HL-60 (cell line): ENCODE measurements at regions not wholly inside any gene's neighbourhood (a gene's known extent, or its start where the extent isn't known, plus 50 kb on each side); places are given as distances from the start of the nearest gene placed in this dataset.
"Not testable (repeated sequence)": the region's sequence is repeated elsewhere in the genome, so short reads cannot be mapped to it uniquely, and the experiment has no call there.

Source experiments
- DNase-seq, 2 experiments: peaks; one replicate each; pipeline ENCODE4 v3.0.0-alpha.2; 2010 to 2020; ENCODE audit warnings: low read depth in 1 of 2, low spot score in 1 of 2
- H3K27ac ChIP-seq: fragments of 250-450 bp; sonication (Bioruptor Pico); replicated peaks from 2 replicates; pipeline ENCODE4 v1.5.1; 2020; ENCODE audit warnings: mild to moderate bottlenecking, moderate library complexity
- H3K27me3 ChIP-seq: fragments of 250-450 bp; sonication (Bioruptor Pico); 2 replicates; pipeline ENCODE4 v1.5.1; 2021; ENCODE audit warnings: mild to moderate bottlenecking, moderate library complexity; ENCODE audit not compliant: insufficient read depth, poor library complexity, severe bottlenecking
- H3K4me3 ChIP-seq: replicated peaks from 2 replicates; pipeline ENCODE4 v1.5.1; 2011; ENCODE audit warnings: mild to moderate bottlenecking, control low read depth, low read length; ENCODE audit not compliant: insufficient read depth
- GABPA ChIP-seq: IDR thresholded peaks from 2 replicates; pipeline ENCODE4 v1.6.1; 2012; ENCODE audit warnings: low read depth
- POLR2AphosphoS5 ChIP-seq: IDR thresholded peaks from 2 replicates; pipeline ENCODE4 v1.6.1; 2012; ENCODE audit warnings: low read depth
- REST ChIP-seq: IDR thresholded peaks from 2 replicates; pipeline ENCODE4 v1.6.1; 2012; ENCODE audit warnings: low read depth; ENCODE audit not compliant: insufficient replicate concordance
- SPI1 ChIP-seq: IDR thresholded peaks from 2 replicates; pipeline ENCODE4 v1.6.1; 2012; ENCODE audit warnings: low read depth, mild to moderate bottlenecking, borderline replicate concordance
- TF ChIP-seq, protein P1 (sequence below): IDR thresholded peaks from one replicate; pipeline ENCODE4 v1.5.1; 2011; ENCODE audit warnings: low read length, control low read depth, inconsistent platforms; ENCODE audit not compliant: insufficient read depth

GRCh38 chr12:34249271-34249670 lies 227.0 kb downstream of the ALG10 start:
- no peak for DNase-seq
- H3K27ac ChIP-seq = no peak overlapping the region
- TF ChIP-seq REST (no peak), GABPA (no peak), POLR2AphosphoS5 (no peak), SPI1 (no peak)
- TF ChIP-seq, protein P1, sequence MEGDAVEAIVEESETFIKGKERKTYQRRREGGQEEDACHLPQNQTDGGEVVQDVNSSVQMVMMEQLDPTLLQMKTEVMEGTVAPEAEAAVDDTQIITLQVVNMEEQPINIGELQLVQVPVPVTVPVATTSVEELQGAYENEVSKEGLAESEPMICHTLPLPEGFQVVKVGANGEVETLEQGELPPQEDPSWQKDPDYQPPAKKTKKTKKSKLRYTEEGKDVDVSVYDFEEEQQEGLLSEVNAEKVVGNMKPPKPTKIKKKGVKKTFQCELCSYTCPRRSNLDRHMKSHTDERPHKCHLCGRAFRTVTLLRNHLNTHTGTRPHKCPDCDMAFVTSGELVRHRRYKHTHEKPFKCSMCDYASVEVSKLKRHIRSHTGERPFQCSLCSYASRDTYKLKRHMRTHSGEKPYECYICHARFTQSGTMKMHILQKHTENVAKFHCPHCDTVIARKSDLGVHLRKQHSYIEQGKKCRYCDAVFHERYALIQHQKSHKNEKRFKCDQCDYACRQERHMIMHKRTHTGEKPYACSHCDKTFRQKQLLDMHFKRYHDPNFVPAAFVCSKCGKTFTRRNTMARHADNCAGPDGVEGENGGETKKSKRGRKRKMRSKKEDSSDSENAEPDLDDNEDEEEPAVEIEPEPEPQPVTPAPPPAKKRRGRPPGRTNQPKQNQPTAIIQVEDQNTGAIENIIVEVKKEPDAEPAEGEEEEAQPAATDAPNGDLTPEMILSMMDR = no peak
- no peak overlapping the region for H3K4me3 ChIP-seq
- no peaks in the 10 kb centered on the region for H3K27me3 ChIP-seq

DNA sequence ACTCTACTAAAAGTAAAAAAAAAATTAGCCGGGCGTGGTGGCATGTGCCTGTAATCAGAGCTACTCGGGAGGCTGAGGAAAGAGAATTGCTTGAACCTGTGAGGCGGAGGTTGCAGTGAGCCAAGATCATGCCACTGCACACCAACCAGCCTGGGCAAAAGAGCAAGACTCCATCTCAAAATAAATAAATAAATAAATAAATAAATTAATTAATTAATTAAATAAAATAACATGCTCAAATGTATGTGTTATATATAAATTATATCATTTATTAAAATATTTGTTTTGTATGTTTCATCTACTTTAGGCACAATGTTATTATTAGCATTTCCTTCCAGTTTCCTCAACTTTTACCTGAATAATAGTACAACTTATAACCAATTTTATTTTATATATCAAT lies 229.6 kb downstream of the ALG10 start:
- not testable (repeated sequence) for H3K27me3 ChIP-seq, DNase-seq, H3K27ac ChIP-seq, H3K4me3 ChIP-seq

- no peak overlapping the region for H3K27ac ChIP-seq
- H3K4me3 ChIP-seq = no peak overlapping the region
- TF ChIP-seq GABPA (no peak), SPI1 (no peak), POLR2AphosphoS5 (no peak), REST (no peak)
- TF ChIP-seq, protein P1 = no peak
- no peaks in the 10 kb centered on the region for H3K27me3 ChIP-seq
- DNase-seq = no peak
These were observed 231.4 kb downstream of the ALG10 start for GRCh38 chr12:34253674-34254073.

- Histone ChIP-seq H3K4me3 (no peak overlapping the region), H3K27ac (no peak overlapping the region), H3K27me3 (no peaks in the 10 kb centered on the region)
- DNase-seq = no peak
- TF ChIP-seq POLR2AphosphoS5 = no peak
- TF ChIP-seq REST = no peak
These were observed 234.8 kb downstream of the ALG10 start for GRCh38 chr12:34257093-34257492.

GRCh38 chr12:34262140-34262539 lies 239.8 kb downstream of the ALG10 start:
- not testable (repeated sequence) for DNase-seq, H3K27me3 ChIP-seq, H3K27ac ChIP-seq, H3K4me3 ChIP-seq
